Activated CD4-positive, alpha-beta T cell treated with anti-CD3 and anti-CD28 coated beads, Interleukin-2, amount 10 ng/mL, durations not matched to agents 7 days and 5 days (primary cell): ENCODE measurements at regions not wholly inside any gene's neighbourhood (a gene's known extent, or its start where the extent isn't known, plus 50 kb on each side); places are given as distances from the start of the nearest gene placed in this dataset.

Experiments
- CTCF ChIA-PET: fragments of 350-600 bp; sonication (Branson Sonifier 250); formaldehyde crosslinking; loops from one replicate; lab custom pipeline; 2021; ENCODE audit warnings: antibody characterized with exemption; lab: Charles Lee
- POLR2A ChIA-PET: fragments of 350-600 bp; sonication (Branson Sonifier 250); formaldehyde crosslinking; loops from one replicate; lab custom pipeline; 2021; ENCODE audit warnings: antibody characterized with exemption; lab: Charles Lee
- DNase-seq: peaks from one replicate; pipeline ENCODE4 v3.0.0-alpha.2; 2020
- H3K27ac Mint-ChIP-seq: one replicate; pipeline ENCODE4 v1.8.0; 2021; ENCODE audit warnings: mild to moderate bottlenecking, moderate library complexity, mixed read lengths
- H3K27me3 Mint-ChIP-seq: one replicate; pipeline ENCODE4 v1.8.0; 2021; ENCODE audit warnings: mixed read lengths
- H3K36me3 Mint-ChIP-seq: one replicate; pipeline ENCODE4 v1.8.0; 2021; ENCODE audit warnings: low read depth, mixed read lengths
- H3K4me1 Mint-ChIP-seq: one replicate; pipeline ENCODE4 v1.8.0; 2021; ENCODE audit warnings: mixed read lengths
- H3K4me3 Mint-ChIP-seq: one replicate; pipeline ENCODE4 v1.8.0; 2021; ENCODE audit warnings: mild to moderate bottlenecking, moderate library complexity, mixed read lengths
- H3K9me3 Mint-ChIP-seq: one replicate; pipeline ENCODE4 v1.8.0; 2021; ENCODE audit warnings: mixed read lengths

- ChIA-PET POLR2A (no interaction called here), CTCF (no interaction called here)
- Mint-ChIP-seq H3K27ac (no peak overlapping the region), H3K4me3 (no peak overlapping the region), H3K36me3 (no peaks in the 10 kb centered on the region), H3K9me3 (peaks cover 8% of the 10 kb centered on the region), H3K27me3 (no peaks in the 10 kb centered on the region), H3K4me1 (no peaks in the 10 kb centered on the region)
- no peak for DNase-seq
These were observed 346.0 kb upstream of the PCDH20 start for GRCh38 chr13:61761690-61762089.

- CTCF ChIA-PET, result no interaction called here
- H3K4me3 Mint-ChIP-seq, result no peak overlapping the region
- H3K36me3 Mint-ChIP-seq, result no peaks in the 10 kb centered on the region
- H3K9me3 Mint-ChIP-seq, result peaks cover 15% of the 10 kb centered on the region
- no peak overlapping the region for H3K27ac Mint-ChIP-seq
- DNase-seq, result no peak
- H3K4me1 Mint-ChIP-seq, result no peaks in the 10 kb centered on the region
- no peaks in the 10 kb centered on the region for H3K27me3 Mint-ChIP-seq
- POLR2A ChIA-PET, result no interaction called here
These were observed 344.5 kb upstream of the PCDH20 start for GRCh38 chr13:61760102-61760501.

GRCh38 chr13:61756031-61756430 lies 340.4 kb upstream of the PCDH20 start:
- Mint-ChIP-seq H3K9me3 (peaks cover 13% of the 10 kb centered on the region), H3K4me3 (no peak overlapping the region), H3K36me3 (no peaks in the 10 kb centered on the region), H3K27me3 (no peaks in the 10 kb centered on the region), H3K4me1 (no peaks in the 10 kb centered on the region), H3K27ac (no peak overlapping the region)
- ChIA-PET CTCF (no interaction called here), POLR2A (no interaction called here)
- no peak for DNase-seq

GRCh38 chr13:61751039-61751438 lies 335.4 kb upstream of the PCDH20 start:
- Mint-ChIP-seq H3K4me1 (no peaks in the 10 kb centered on the region), H3K4me3 (no peak overlapping the region), H3K27me3 (no peaks in the 10 kb centered on the region), H3K9me3 (peaks cover 2% of the 10 kb centered on the region), H3K27ac (no peak overlapping the region), H3K36me3 (no peaks in the 10 kb centered on the region)
- POLR2A ChIA-PET, result no interaction called here
- no peak for DNase-seq
- CTCF ChIA-PET, result no interaction called here

- Mint-ChIP-seq H3K27ac (no peak overlapping the region), H3K9me3 (peaks cover 4% of the 10 kb centered on the region), H3K27me3 (no peaks in the 10 kb centered on the region), H3K36me3 (no peaks in the 10 kb centered on the region), H3K4me3 (no peak overlapping the region), H3K4me1 (no peaks in the 10 kb centered on the region)
- ChIA-PET POLR2A (no interaction called here), CTCF (no interaction called here)
- DNase-seq, result no peak
These were observed 322.6 kb upstream of the PCDH20 start for GRCh38 chr13:61738236-61738750.

GRCh38 chr13:61734683-61735082 lies 319.0 kb upstream of the PCDH20 start:
- Mint-ChIP-seq H3K27me3 (no peaks in the 10 kb centered on the region), H3K9me3 (no peaks in the 10 kb centered on the region), H3K27ac (no peak overlapping the region), H3K36me3 (no peaks in the 10 kb centered on the region), H3K4me1 (no peaks in the 10 kb centered on the region), H3K4me3 (no peak overlapping the region)
- POLR2A ChIA-PET, result interaction anchor here (0.6 kb wide), 1 partner anchor 99 kb away, joined by 4 read pairs; no protein-coding TSS in a partner anchor
- CTCF ChIA-PET, result interaction anchor here (0.6 kb wide), 1 partner anchor 1789 kb away, joined by 3 read pairs; no protein-coding TSS in a partner anchor
- DNase-seq, result no peak

- H3K4me3 Mint-ChIP-seq, result no peak overlapping the region
- no peaks in the 10 kb centered on the region for H3K36me3 Mint-ChIP-seq
- peaks cover 4% of the 10 kb centered on the region for H3K9me3 Mint-ChIP-seq
- ChIA-PET CTCF (no interaction called here), POLR2A (no interaction called here)
- DNase-seq, result no peak
- H3K27me3 Mint-ChIP-seq, result no peaks in the 10 kb centered on the region
- no peak overlapping the region for H3K27ac Mint-ChIP-seq
- H3K4me1 Mint-ChIP-seq, result no peaks in the 10 kb centered on the region
These were observed 312.8 kb upstream of the PCDH20 start for GRCh38 chr13:61728471-61728870.

- no peaks in the 10 kb centered on the region for H3K27me3 Mint-ChIP-seq
- CTCF ChIA-PET, result no interaction called here
- H3K27ac Mint-ChIP-seq, result no peak overlapping the region
- POLR2A ChIA-PET, result no interaction called here
- DNase-seq, result no peak
- H3K4me1 Mint-ChIP-seq, result no peaks in the 10 kb centered on the region
- no peaks in the 10 kb centered on the region for H3K36me3 Mint-ChIP-seq
- no peak overlapping the region for H3K4me3 Mint-ChIP-seq
- H3K9me3 Mint-ChIP-seq, result peaks cover 5% of the 10 kb centered on the region
These were observed 312.1 kb upstream of the PCDH20 start for GRCh38 chr13:61727767-61728166.

- H3K4me1 Mint-ChIP-seq, result no peaks in the 10 kb centered on the region
- ChIA-PET POLR2A (no interaction called here), CTCF (no interaction called here)
- H3K36me3 Mint-ChIP-seq, result no peaks in the 10 kb centered on the region
- H3K27me3 Mint-ChIP-seq, result no peaks in the 10 kb centered on the region
- H3K4me3 Mint-ChIP-seq, result no peak overlapping the region
- DNase-seq, result no peak
- H3K9me3 Mint-ChIP-seq, result peaks cover 6% of the 10 kb centered on the region
- no peak overlapping the region for H3K27ac Mint-ChIP-seq
These were observed 310.2 kb upstream of the PCDH20 start for GRCh38 chr13:61725806-61726205.

- CTCF ChIA-PET, result no interaction called here
- Mint-ChIP-seq H3K4me1 (no peaks in the 10 kb centered on the region), H3K27ac (no peak overlapping the region), H3K27me3 (no peaks in the 10 kb centered on the region), H3K9me3 (peaks cover 6% of the 10 kb centered on the region), H3K36me3 (no peaks in the 10 kb centered on the region), H3K4me3 (no peak overlapping the region)
- no peak for DNase-seq
- POLR2A ChIA-PET, result no interaction called here
These were observed 306.5 kb upstream of the PCDH20 start for GRCh38 chr13:61722119-61722518.

GRCh38 chr13:61712621-61713020 lies 297.0 kb upstream of the PCDH20 start:
- Mint-ChIP-seq H3K36me3 (no peaks in the 10 kb centered on the region), H3K27ac (no peak overlapping the region), H3K4me3 (no peak overlapping the region), H3K9me3 (peaks cover 3% of the 10 kb centered on the region), H3K4me1 (no peaks in the 10 kb centered on the region), H3K27me3 (no peaks in the 10 kb centered on the region)
- ChIA-PET CTCF (no interaction called here), POLR2A (no interaction called here)
- no peak for DNase-seq

- ChIA-PET CTCF (no interaction called here), POLR2A (no interaction called here)
- Mint-ChIP-seq H3K4me1 (no peaks in the 10 kb centered on the region), H3K27ac (no peak overlapping the region), H3K27me3 (no peaks in the 10 kb centered on the region), H3K36me3 (no peaks in the 10 kb centered on the region), H3K9me3 (peaks cover 14% of the 10 kb centered on the region), H3K4me3 (no peak overlapping the region)
- DNase-seq, result no peak
These were observed 293.6 kb upstream of the PCDH20 start for GRCh38 chr13:61709258-61709657.

GRCh38 chr13:61706899-61707298 lies 291.2 kb upstream of the PCDH20 start:
- no peak overlapping the region for H3K27ac Mint-ChIP-seq
- no peak for DNase-seq
- H3K36me3 Mint-ChIP-seq, result no peaks in the 10 kb centered on the region
- no peak overlapping the region for H3K4me3 Mint-ChIP-seq
- POLR2A ChIA-PET, result no interaction called here
- peaks cover 21% of the 10 kb centered on the region for H3K9me3 Mint-ChIP-seq
- CTCF ChIA-PET, result no interaction called here
- no peaks in the 10 kb centered on the region for H3K4me1 Mint-ChIP-seq
- H3K27me3 Mint-ChIP-seq, result no peaks in the 10 kb centered on the region

GRCh38 chr13:61700620-61701019 lies 285.0 kb upstream of the PCDH20 start:
- Mint-ChIP-seq H3K4me1 (no peaks in the 10 kb centered on the region), H3K4me3 (no peak overlapping the region), H3K9me3 (peaks cover 18% of the 10 kb centered on the region), H3K27me3 (no peaks in the 10 kb centered on the region), H3K27ac (no peak overlapping the region), H3K36me3 (no peaks in the 10 kb centered on the region)
- no peak for DNase-seq
- ChIA-PET POLR2A (no interaction called here), CTCF (no interaction called here)
